ENCODE measurements at regions not wholly inside any gene's neighbourhood (a gene's known extent, or its start where the extent isn't known, plus 50 kb on each side); places are given as distances from the start of the nearest gene placed in this dataset.
"Not testable (repeated sequence)": the region's sequence is repeated elsewhere in the genome, so short reads cannot be mapped to it uniquely, and the experiment has no call there.

DNA sequence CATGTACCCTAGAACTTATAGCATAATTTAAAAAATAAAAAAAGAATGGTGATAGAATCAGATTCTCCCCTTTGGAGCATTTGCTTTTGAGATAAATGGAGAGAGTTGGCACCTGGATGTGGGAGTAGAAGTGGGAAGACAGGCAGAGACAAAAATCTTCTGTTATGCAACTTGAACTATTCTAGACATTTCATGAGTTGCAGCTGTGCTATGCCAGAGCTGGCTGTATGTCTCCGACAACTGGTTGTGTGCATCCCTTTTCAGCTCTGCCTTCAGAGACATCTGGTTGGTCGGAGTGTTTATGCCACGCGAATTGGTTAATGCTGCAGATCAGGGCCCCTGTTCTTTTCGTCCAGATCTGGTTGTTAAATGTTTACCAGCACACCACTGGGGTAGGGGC lies 161.3 kb downstream of the JRKL start:
- Histone ChIP-seq H3K27me3 (no peaks in the 10 kb centered on the region), H3K36me3 (no peaks in the 10 kb centered on the region), H3K9me3 (no peaks in the 10 kb centered on the region), H3K4me3 (ENCODE audit: low read depth, low read length) (no peak overlapping the region), H3K4me1 (no peaks in the 10 kb centered on the region)
- TF ChIP-seq, protein P1, sequence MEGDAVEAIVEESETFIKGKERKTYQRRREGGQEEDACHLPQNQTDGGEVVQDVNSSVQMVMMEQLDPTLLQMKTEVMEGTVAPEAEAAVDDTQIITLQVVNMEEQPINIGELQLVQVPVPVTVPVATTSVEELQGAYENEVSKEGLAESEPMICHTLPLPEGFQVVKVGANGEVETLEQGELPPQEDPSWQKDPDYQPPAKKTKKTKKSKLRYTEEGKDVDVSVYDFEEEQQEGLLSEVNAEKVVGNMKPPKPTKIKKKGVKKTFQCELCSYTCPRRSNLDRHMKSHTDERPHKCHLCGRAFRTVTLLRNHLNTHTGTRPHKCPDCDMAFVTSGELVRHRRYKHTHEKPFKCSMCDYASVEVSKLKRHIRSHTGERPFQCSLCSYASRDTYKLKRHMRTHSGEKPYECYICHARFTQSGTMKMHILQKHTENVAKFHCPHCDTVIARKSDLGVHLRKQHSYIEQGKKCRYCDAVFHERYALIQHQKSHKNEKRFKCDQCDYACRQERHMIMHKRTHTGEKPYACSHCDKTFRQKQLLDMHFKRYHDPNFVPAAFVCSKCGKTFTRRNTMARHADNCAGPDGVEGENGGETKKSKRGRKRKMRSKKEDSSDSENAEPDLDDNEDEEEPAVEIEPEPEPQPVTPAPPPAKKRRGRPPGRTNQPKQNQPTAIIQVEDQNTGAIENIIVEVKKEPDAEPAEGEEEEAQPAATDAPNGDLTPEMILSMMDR (IDR thresholded peaks at IDR 0.05; ENCODE audit: low read depth, low read length), result no peak
- DNase-seq, result no peak

- Histone ChIP-seq H3K4me1 (no peaks in the 10 kb centered on the region), H3K4me3 (ENCODE audit: low read depth, low read length) (no peak overlapping the region), H3K36me3 (no peaks in the 10 kb centered on the region), H3K27me3 (no peaks in the 10 kb centered on the region), H3K9me3 (no peaks in the 10 kb centered on the region)
- no peak for DNase-seq
- TF ChIP-seq, protein P1 (IDR thresholded peaks at IDR 0.05; ENCODE audit: low read depth, low read length), result no peak
Measured at GRCh38 chr11:96554236-96554820, 164.5 kb downstream of the JRKL start.

GRCh38 chr11:96555826-96556225 lies 166.0 kb downstream of the JRKL start:
- not testable (repeated sequence) for H3K27me3 ChIP-seq; H3K9me3 ChIP-seq; H3K4me3 ChIP-seq (ENCODE audit: low read depth, low read length); DNase-seq; H3K36me3 ChIP-seq; H3K4me1 ChIP-seq

DNA sequence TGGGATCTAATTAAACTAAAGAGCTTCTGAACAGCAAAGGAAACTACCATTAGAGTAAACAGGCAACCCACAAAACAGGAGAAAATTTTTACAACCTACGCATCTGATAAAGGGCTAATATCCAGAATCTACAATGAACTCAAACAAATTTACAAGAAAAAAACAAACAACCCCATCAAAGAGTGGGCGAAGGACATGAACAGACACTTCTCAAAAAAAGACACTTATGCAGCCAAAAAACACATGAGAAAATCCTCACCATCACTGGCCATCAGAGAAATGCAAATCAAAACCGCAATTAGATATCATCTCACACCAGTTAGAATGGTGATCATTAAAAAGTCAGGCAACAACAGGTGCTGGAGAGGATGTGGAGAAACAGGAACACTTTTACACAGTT lies 170.9 kb downstream of the JRKL start:
- H3K36me3 ChIP-seq; H3K4me3 ChIP-seq (ENCODE audit: low read depth, low read length); H3K4me1 ChIP-seq; H3K9me3 ChIP-seq; DNase-seq; H3K27me3 ChIP-seq: not testable (repeated sequence)

GRCh38 chr11:96567176-96567575 lies 177.4 kb downstream of the JRKL start:
- no peaks in the 10 kb centered on the region for H3K9me3 ChIP-seq
- TF ChIP-seq, protein P1 (IDR thresholded peaks at IDR 0.05; ENCODE audit: low read depth, low read length), result no peak
- H3K36me3 ChIP-seq, result no peaks in the 10 kb centered on the region
- H3K27me3 ChIP-seq, result no peaks in the 10 kb centered on the region
- peak; percentile 14 for DNase-seq
- H3K4me1 ChIP-seq, result 0 out of 2 replicates have a peak, but pooled peaks cover 3% of the 10 kb centered on the region
- H3K4me3 ChIP-seq (ENCODE audit: low read depth, low read length), result peak overlapping the region; percentile 26

GRCh38 chr11:96567667-96568066 lies 177.9 kb downstream of the JRKL start:
- Histone ChIP-seq H3K4me1 (0 out of 2 replicates have a peak, but pooled peaks cover 3% of the 10 kb centered on the region), H3K27me3 (no peaks in the 10 kb centered on the region), H3K4me3 (ENCODE audit: low read depth, low read length) (peak overlapping the region; percentile 26), H3K9me3 (no peaks in the 10 kb centered on the region), H3K36me3 (no peaks in the 10 kb centered on the region)
- no peak for DNase-seq
- TF ChIP-seq, protein P1 (IDR thresholded peaks at IDR 0.05; ENCODE audit: low read depth, low read length), result no peak

DNA sequence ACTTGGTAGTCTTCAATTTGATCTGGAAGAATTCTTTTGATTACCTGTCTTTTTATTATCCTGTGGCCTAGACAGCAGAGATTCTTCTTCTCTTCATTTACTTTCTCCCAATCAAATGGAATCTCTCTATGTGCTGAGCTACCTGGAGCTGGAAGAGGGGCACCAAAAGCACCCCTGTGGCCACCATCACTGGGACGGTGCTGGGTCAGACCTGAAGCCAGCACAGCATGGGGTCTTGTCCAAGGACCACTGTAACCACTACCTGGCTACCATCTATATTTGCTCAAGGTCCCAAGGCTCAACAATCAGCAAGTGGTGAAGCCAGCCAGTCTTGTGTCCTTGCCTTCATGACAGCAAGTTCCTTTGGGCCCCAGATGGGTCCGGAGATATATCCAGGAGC lies 186.6 kb downstream of the JRKL start:
- H3K27me3 ChIP-seq, result no peaks in the 10 kb centered on the region
- peaks cover 17% of the 10 kb centered on the region for H3K4me1 ChIP-seq
- H3K9me3 ChIP-seq, result no peaks in the 10 kb centered on the region
- TF ChIP-seq, protein P1 (IDR thresholded peaks at IDR 0.05; ENCODE audit: low read depth, low read length), result no peak
- H3K36me3 ChIP-seq, result no peaks in the 10 kb centered on the region
- no peak overlapping the region for H3K4me3 ChIP-seq (ENCODE audit: low read depth, low read length)
- no peak for DNase-seq

Data from BE2C (cell line).